HEK293 (cell line): ENCODE measurements at regions not wholly inside any gene's neighbourhood (a gene's known extent, or its start where the extent isn't known, plus 50 kb on each side); places are given as distances from the start of the nearest gene placed in this dataset.

Experiments used
- SALL2 ChIP-seq: fragments of 450-650 bp; formaldehyde crosslinking; IDR thresholded peaks from 2 replicates; pipeline ENCODE4 v1.5.0; 2017; ENCODE audit warnings: missing biosample characterization, mild to moderate bottlenecking, missing genetic modification characterization, borderline replicate concordance
- SCRT2 ChIP-seq: fragments of 450-650 bp; formaldehyde crosslinking; IDR thresholded peaks from 2 replicates; pipeline ENCODE4 v1.5.1; 2016; ENCODE audit warnings: missing biosample characterization, missing genetic modification characterization
- ZNF239 ChIP-seq: fragments of 450-650 bp; formaldehyde crosslinking; IDR thresholded peaks from 2 replicates; pipeline ENCODE4 v1.5.1; 2016; ENCODE audit warnings: missing biosample characterization, missing genetic modification characterization
- ZNF423 ChIP-seq: fragments of 450-650 bp; formaldehyde crosslinking; IDR thresholded peaks from 2 replicates; pipeline ENCODE4 v1.5.1; 2016; ENCODE audit warnings: missing biosample characterization, missing genetic modification characterization
- ZNF548 ChIP-seq: fragments of 450-650 bp; formaldehyde crosslinking; IDR thresholded peaks from 2 replicates; pipeline ENCODE4 v1.5.1; 2016; ENCODE audit warnings: missing biosample characterization, missing genetic modification characterization
- ZNF623 ChIP-seq: fragments of 450-650 bp; formaldehyde crosslinking; IDR thresholded peaks from 2 replicates; pipeline ENCODE4 v1.5.1; 2016; ENCODE audit warnings: missing biosample characterization, missing genetic modification characterization
- TF ChIP-seq, protein P1 (sequence below): fragments of 450-650 bp; formaldehyde crosslinking; IDR thresholded peaks from 2 replicates; pipeline ENCODE4 v1.5.1; 2016; ENCODE audit warnings: missing biosample characterization, missing genetic modification characterization
- TF ChIP-seq, protein P2 (sequence below): IDR thresholded peaks from 2 replicates; pipeline ENCODE4 v1.6.1; 2011; ENCODE audit warnings: mild to moderate bottlenecking, low read depth, low read length, borderline replicate concordance
- TF ChIP-seq, protein P3 (sequence below): fragments of 450-650 bp; formaldehyde crosslinking; optimal IDR thresholded peaks from 2 replicates; pipeline ENCODE3; 2016; ENCODE audit warnings: missing biosample characterization, mild to moderate bottlenecking, missing genetic modification characterization

DNA sequence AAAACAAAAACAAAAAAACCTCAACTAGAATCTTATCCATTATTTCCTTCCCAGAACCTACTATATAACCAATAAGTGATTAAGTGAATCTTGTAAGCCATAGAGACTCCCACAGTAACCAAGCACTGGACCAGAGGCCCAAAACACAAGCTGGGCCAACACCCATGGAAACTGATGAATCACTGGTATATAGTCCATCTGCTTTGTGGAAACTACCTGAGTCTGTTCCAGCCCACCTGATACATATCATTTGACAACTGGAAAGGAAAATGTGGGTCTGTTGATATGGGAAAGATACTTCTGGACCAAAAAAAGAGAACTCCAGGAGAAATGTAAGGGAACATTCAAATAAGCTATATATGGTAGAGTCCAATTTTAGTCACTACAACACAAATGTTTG lies 252.8 kb downstream of the MREG start:
- TF ChIP-seq ZNF548 (tag by site-specific recombination) (no peak), ZNF239 (no peak), ZNF423 (tag by site-specific recombination) (no peak), SALL2 (tag by site-specific recombination) (no peak), ZNF623 (no peak), SCRT2 (no peak)
- TF ChIP-seq, protein P1, sequence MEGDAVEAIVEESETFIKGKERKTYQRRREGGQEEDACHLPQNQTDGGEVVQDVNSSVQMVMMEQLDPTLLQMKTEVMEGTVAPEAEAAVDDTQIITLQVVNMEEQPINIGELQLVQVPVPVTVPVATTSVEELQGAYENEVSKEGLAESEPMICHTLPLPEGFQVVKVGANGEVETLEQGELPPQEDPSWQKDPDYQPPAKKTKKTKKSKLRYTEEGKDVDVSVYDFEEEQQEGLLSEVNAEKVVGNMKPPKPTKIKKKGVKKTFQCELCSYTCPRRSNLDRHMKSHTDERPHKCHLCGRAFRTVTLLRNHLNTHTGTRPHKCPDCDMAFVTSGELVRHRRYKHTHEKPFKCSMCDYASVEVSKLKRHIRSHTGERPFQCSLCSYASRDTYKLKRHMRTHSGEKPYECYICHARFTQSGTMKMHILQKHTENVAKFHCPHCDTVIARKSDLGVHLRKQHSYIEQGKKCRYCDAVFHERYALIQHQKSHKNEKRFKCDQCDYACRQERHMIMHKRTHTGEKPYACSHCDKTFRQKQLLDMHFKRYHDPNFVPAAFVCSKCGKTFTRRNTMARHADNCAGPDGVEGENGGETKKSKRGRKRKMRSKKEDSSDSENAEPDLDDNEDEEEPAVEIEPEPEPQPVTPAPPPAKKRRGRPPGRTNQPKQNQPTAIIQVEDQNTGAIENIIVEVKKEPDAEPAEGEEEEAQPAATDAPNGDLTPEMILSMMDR (tag by site-specific recombination), result no peak
- TF ChIP-seq, protein P2, sequence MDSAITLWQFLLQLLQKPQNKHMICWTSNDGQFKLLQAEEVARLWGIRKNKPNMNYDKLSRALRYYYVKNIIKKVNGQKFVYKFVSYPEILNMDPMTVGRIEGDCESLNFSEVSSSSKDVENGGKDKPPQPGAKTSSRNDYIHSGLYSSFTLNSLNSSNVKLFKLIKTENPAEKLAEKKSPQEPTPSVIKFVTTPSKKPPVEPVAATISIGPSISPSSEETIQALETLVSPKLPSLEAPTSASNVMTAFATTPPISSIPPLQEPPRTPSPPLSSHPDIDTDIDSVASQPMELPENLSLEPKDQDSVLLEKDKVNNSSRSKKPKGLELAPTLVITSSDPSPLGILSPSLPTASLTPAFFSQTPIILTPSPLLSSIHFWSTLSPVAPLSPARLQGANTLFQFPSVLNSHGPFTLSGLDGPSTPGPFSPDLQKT, result no peak
- TF ChIP-seq, protein P3, sequence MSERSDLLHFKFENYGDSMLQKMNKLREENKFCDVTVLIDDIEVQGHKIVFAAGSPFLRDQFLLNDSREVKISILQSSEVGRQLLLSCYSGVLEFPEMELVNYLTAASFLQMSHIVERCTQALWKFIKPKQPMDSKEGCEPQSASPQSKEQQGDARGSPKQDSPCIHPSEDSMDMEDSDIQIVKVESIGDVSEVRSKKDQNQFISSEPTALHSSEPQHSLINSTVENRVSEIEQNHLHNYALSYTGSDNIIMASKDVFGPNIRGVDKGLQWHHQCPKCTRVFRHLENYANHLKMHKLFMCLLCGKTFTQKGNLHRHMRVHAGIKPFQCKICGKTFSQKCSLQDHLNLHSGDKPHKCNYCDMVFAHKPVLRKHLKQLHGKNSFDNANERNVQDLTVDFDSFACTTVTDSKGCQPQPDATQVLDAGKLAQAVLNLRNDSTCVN, result no peak
